ENCODE measurements at regions not wholly inside any gene's neighbourhood (a gene's known extent, or its start where the extent isn't known, plus 50 kb on each side); places are given as distances from the start of the nearest gene placed in this dataset.

GRCh38 chr14:104274806-104275205 lies 136.4 kb downstream of the KIF26A start:
- DNase-seq: no peak
- peaks cover 3% of the 10 kb centered on the region for H3K27me3 Mint-ChIP-seq (ENCODE audit: unreplicated experiment)
- TF ChIP-seq, protein P1, sequence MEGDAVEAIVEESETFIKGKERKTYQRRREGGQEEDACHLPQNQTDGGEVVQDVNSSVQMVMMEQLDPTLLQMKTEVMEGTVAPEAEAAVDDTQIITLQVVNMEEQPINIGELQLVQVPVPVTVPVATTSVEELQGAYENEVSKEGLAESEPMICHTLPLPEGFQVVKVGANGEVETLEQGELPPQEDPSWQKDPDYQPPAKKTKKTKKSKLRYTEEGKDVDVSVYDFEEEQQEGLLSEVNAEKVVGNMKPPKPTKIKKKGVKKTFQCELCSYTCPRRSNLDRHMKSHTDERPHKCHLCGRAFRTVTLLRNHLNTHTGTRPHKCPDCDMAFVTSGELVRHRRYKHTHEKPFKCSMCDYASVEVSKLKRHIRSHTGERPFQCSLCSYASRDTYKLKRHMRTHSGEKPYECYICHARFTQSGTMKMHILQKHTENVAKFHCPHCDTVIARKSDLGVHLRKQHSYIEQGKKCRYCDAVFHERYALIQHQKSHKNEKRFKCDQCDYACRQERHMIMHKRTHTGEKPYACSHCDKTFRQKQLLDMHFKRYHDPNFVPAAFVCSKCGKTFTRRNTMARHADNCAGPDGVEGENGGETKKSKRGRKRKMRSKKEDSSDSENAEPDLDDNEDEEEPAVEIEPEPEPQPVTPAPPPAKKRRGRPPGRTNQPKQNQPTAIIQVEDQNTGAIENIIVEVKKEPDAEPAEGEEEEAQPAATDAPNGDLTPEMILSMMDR (IDR thresholded peaks at IDR 0.05; ENCODE audit: partially characterized antibody, unreplicated experiment): no peak

GRCh38 chr14:104277416-104278213 lies 139.2 kb downstream of the KIF26A start:
- peaks cover 14% of the 10 kb centered on the region for H3K4me1 Mint-ChIP-seq (ENCODE audit: low read depth, unreplicated experiment)
- H3K4me3 Mint-ChIP-seq (ENCODE audit: unreplicated experiment): no peak overlapping the region
- TF ChIP-seq, protein P1 (IDR thresholded peaks at IDR 0.05; ENCODE audit: partially characterized antibody, unreplicated experiment): no peak
- no peaks in the 10 kb centered on the region for H3K36me3 Mint-ChIP-seq (ENCODE audit: unreplicated experiment)
- peak; percentile 16 for DNase-seq
- peaks cover 3% of the 10 kb centered on the region for H3K27me3 Mint-ChIP-seq (ENCODE audit: unreplicated experiment)
- peaks cover 7% of the 10 kb centered on the region for H3K9me3 Mint-ChIP-seq (ENCODE audit: unreplicated experiment)
- peak overlapping the region; percentile 36 for H3K27ac Mint-ChIP-seq (ENCODE audit: unreplicated experiment)

More at GRCh38 chr14:104274806-104275205, 136.4 kb downstream of the KIF26A start:
- peaks cover 9% of the 10 kb centered on the region for H3K9me3 Mint-ChIP-seq (ENCODE audit: unreplicated experiment)
- no peak overlapping the region for H3K27ac Mint-ChIP-seq (ENCODE audit: unreplicated experiment)
- no peak overlapping the region for H3K4me3 Mint-ChIP-seq (ENCODE audit: unreplicated experiment)
- H3K4me1 Mint-ChIP-seq (ENCODE audit: low read depth, unreplicated experiment): peaks cover 10% of the 10 kb centered on the region
- H3K36me3 Mint-ChIP-seq (ENCODE audit: unreplicated experiment): peaks cover 6% of the 10 kb centered on the region

- Mint-ChIP-seq H3K27me3 (ENCODE audit: unreplicated experiment) (peaks cover 3% of the 10 kb centered on the region), H3K27ac (ENCODE audit: unreplicated experiment) (peak overlapping the region; percentile 36), H3K36me3 (ENCODE audit: unreplicated experiment) (no peaks in the 10 kb centered on the region), H3K9me3 (ENCODE audit: unreplicated experiment) (peaks cover 7% of the 10 kb centered on the region), H3K4me3 (ENCODE audit: unreplicated experiment) (no peak overlapping the region), H3K4me1 (ENCODE audit: low read depth, unreplicated experiment) (peaks cover 14% of the 10 kb centered on the region)
- no peak for DNase-seq
- TF ChIP-seq, protein P1 (IDR thresholded peaks at IDR 0.05; ENCODE audit: partially characterized antibody, unreplicated experiment): no peak
Measured at GRCh38 chr14:104278214-104278534, 139.8 kb downstream of the KIF26A start.

GRCh38 chr14:104280085-104280901 lies 141.9 kb downstream of the KIF26A start:
- DNase-seq: peak; percentile 10
- Mint-ChIP-seq H3K36me3 (ENCODE audit: unreplicated experiment) (no peaks in the 10 kb centered on the region), H3K4me1 (ENCODE audit: low read depth, unreplicated experiment) (peaks cover 14% of the 10 kb centered on the region), H3K27me3 (ENCODE audit: unreplicated experiment) (peaks cover 3% of the 10 kb centered on the region), H3K9me3 (ENCODE audit: unreplicated experiment) (peaks cover 7% of the 10 kb centered on the region), H3K4me3 (ENCODE audit: unreplicated experiment) (no peak overlapping the region), H3K27ac (ENCODE audit: unreplicated experiment) (no peak overlapping the region)
- TF ChIP-seq, protein P1 (IDR thresholded peaks at IDR 0.05; ENCODE audit: partially characterized antibody, unreplicated experiment): no peak

Data from glutamatergic neuron (in vitro differentiated cells).